ENCODE measurements at regions not wholly inside any gene's neighbourhood (a gene's known extent, or its start where the extent isn't known, plus 50 kb on each side); places are given as distances from the start of the nearest gene placed in this dataset.

DNA sequence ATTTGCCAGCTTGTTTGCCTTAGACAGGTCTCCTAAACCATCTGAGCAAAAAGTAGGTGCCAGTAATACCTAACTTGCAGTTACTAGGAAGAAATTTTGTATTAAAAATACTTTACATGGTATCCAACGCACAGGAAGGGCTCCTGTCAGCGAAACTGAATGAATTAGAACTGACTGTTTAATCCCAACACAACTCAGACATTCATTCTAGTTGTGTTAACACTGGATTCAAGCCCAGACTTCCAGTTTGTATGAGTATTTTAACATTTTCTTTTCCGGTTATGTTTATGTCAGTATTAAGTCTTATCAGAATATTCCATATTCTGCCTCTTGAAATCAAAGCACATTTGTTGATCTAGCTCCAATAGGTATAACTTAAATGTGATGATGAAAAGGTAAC lies 82.0 kb upstream of the SOX2 start:
- Histone ChIP-seq H3K27ac (ENCODE audit: low read depth, low read length) (no peak overlapping the region), H3K9ac (ENCODE audit: low read length) (no peak overlapping the region), H3K9me2 (replicated peaks; ENCODE audit: insufficient read depth, low read length) (no peaks in the 10 kb centered on the region), H3K36me3 (ENCODE audit: low read length) (no peaks in the 10 kb centered on the region), H3K79me2 (ENCODE audit: insufficient read depth, low read length) (no peaks in the 10 kb centered on the region), H3K27me3 (ENCODE audit: low read length) (no peaks in the 10 kb centered on the region), H4K20me1 (ENCODE audit: low read depth, low read length) (no peaks in the 10 kb centered on the region), H3K9me3 (ENCODE audit: insufficient read depth, low read length) (no peaks in the 10 kb centered on the region), H2AFZ (ENCODE audit: low read depth, low read length, severe bottlenecking) (no peak overlapping the region), H3K4me3 (ENCODE audit: insufficient read depth, low read length, poor library complexity, severe bottlenecking) (no peak overlapping the region), H3F3A (ENCODE audit: insufficient read depth) (no peaks in the 10 kb centered on the region), H3K4me2 (ENCODE audit: low read depth, low read length, poor library complexity, severe bottlenecking) (no peak overlapping the region)
- TF ChIP-seq EZH2phosphoT487 (conservative IDR thresholded peaks at IDR 0.05; ENCODE audit: low read length) = no peak
- TF ChIP-seq, protein P1, sequence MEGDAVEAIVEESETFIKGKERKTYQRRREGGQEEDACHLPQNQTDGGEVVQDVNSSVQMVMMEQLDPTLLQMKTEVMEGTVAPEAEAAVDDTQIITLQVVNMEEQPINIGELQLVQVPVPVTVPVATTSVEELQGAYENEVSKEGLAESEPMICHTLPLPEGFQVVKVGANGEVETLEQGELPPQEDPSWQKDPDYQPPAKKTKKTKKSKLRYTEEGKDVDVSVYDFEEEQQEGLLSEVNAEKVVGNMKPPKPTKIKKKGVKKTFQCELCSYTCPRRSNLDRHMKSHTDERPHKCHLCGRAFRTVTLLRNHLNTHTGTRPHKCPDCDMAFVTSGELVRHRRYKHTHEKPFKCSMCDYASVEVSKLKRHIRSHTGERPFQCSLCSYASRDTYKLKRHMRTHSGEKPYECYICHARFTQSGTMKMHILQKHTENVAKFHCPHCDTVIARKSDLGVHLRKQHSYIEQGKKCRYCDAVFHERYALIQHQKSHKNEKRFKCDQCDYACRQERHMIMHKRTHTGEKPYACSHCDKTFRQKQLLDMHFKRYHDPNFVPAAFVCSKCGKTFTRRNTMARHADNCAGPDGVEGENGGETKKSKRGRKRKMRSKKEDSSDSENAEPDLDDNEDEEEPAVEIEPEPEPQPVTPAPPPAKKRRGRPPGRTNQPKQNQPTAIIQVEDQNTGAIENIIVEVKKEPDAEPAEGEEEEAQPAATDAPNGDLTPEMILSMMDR (IDR thresholded peaks at IDR 0.05; ENCODE audit: insufficient read depth, low read length, poor library complexity, severe bottlenecking) = no peak

DNA sequence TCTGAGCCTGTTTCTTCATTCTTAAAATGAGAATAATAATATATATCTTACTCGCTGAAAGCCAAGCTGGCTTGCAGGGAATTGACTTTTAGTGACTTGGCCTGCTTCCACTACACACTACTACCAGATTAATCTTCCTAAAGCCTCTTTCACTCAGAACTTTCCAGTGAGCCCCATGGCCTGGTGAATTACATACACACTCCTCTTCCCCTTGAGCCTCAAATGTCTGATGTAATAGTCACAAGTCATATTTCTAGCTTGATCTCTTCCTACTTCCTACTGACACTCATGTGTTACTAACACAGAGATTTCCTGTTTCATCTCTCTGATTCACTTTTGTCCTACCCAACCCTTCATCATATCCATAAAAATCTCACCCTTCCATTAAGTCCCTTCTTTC lies 82.7 kb upstream of the SOX2 start:
- H3K9ac ChIP-seq (ENCODE audit: low read length) = no peak overlapping the region
- H3K36me3 ChIP-seq (ENCODE audit: low read length) = no peaks in the 10 kb centered on the region
- H3K4me2 ChIP-seq (ENCODE audit: low read depth, low read length, poor library complexity, severe bottlenecking) = no peak overlapping the region
- no peak for TF ChIP-seq EZH2phosphoT487 (conservative IDR thresholded peaks at IDR 0.05; ENCODE audit: low read length)
- TF ChIP-seq, protein P1 (IDR thresholded peaks at IDR 0.05; ENCODE audit: insufficient read depth, low read length, poor library complexity, severe bottlenecking) = no peak
- H3K27me3 ChIP-seq (ENCODE audit: low read length) = no peaks in the 10 kb centered on the region
- H3K9me2 ChIP-seq (replicated peaks; ENCODE audit: insufficient read depth, low read length) = no peaks in the 10 kb centered on the region
- H3F3A ChIP-seq (ENCODE audit: insufficient read depth) = no peaks in the 10 kb centered on the region
- no peaks in the 10 kb centered on the region for H3K9me3 ChIP-seq (ENCODE audit: insufficient read depth, low read length)
- no peak overlapping the region for H3K27ac ChIP-seq (ENCODE audit: low read depth, low read length)
- no peak overlapping the region for H2AFZ ChIP-seq (ENCODE audit: low read depth, low read length, severe bottlenecking)
- H3K79me2 ChIP-seq (ENCODE audit: insufficient read depth, low read length) = no peaks in the 10 kb centered on the region
- H3K4me3 ChIP-seq (ENCODE audit: insufficient read depth, low read length, poor library complexity, severe bottlenecking) = no peak overlapping the region
- no peaks in the 10 kb centered on the region for H4K20me1 ChIP-seq (ENCODE audit: low read depth, low read length)

DNA sequence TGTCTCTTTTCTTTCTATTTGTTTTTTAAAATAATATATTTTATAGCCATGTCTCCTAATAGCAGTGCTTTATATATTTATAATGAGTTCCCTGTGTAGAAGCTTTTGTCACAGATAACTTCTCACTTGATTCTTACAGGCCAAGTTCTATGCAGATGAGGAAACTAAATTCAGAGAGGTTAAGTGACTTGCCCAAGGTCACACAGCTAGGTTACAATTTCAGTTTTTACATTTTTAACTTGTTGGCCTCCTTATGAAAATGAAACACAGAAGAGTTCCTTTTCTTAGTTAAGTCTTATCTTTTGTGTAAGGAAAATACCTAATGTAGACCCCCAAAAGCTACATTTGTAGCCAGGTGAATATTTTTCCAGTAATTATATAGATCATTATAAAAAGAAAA lies 83.3 kb upstream of the SOX2 start:
- no peak overlapping the region for H3K9ac ChIP-seq (ENCODE audit: low read length)
- no peaks in the 10 kb centered on the region for H3K36me3 ChIP-seq (ENCODE audit: low read length)
- no peak overlapping the region for H3K4me3 ChIP-seq (ENCODE audit: insufficient read depth, low read length, poor library complexity, severe bottlenecking)
- no peaks in the 10 kb centered on the region for H3K9me3 ChIP-seq (ENCODE audit: insufficient read depth, low read length)
- no peaks in the 10 kb centered on the region for H3K79me2 ChIP-seq (ENCODE audit: insufficient read depth, low read length)
- no peaks in the 10 kb centered on the region for H3F3A ChIP-seq (ENCODE audit: insufficient read depth)
- no peaks in the 10 kb centered on the region for H3K27me3 ChIP-seq (ENCODE audit: low read length)
- H3K4me2 ChIP-seq (ENCODE audit: low read depth, low read length, poor library complexity, severe bottlenecking) = no peak overlapping the region
- no peaks in the 10 kb centered on the region for H3K9me2 ChIP-seq (replicated peaks; ENCODE audit: insufficient read depth, low read length)
- TF ChIP-seq, protein P1 (IDR thresholded peaks at IDR 0.05; ENCODE audit: insufficient read depth, low read length, poor library complexity, severe bottlenecking) = no peak
- no peak for TF ChIP-seq EZH2phosphoT487 (conservative IDR thresholded peaks at IDR 0.05; ENCODE audit: low read length)
- H2AFZ ChIP-seq (ENCODE audit: low read depth, low read length, severe bottlenecking) = no peak overlapping the region
- H4K20me1 ChIP-seq (ENCODE audit: low read depth, low read length) = no peaks in the 10 kb centered on the region
- no peak overlapping the region for H3K27ac ChIP-seq (ENCODE audit: low read depth, low read length)

DNA sequence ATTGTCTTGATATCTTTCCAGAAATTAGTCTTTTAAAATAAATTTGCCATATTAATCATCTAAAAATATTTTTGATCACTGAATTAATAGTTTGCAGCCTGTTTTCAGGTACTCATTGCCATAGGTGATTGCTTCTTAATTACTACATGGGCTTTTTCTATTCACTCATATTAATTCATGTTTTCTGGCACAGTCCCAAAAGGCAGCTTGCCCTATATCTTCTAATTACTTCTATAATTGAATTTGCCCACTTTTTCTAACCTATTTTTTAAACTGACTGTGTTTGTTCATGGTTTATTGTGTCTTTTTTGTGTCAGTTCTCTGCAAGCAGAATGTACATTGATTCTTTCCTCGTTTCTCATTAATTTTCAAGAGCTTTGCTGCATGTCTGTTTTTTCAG lies 85.7 kb upstream of the SOX2 start:
- Histone ChIP-seq H3F3A (ENCODE audit: insufficient read depth) (no peaks in the 10 kb centered on the region), H3K9me2 (replicated peaks; ENCODE audit: insufficient read depth, low read length) (no peaks in the 10 kb centered on the region), H3K36me3 (ENCODE audit: low read length) (no peaks in the 10 kb centered on the region), H3K4me3 (ENCODE audit: insufficient read depth, low read length, poor library complexity, severe bottlenecking) (no peak overlapping the region), H3K27me3 (ENCODE audit: low read length) (no peaks in the 10 kb centered on the region), H3K9me3 (ENCODE audit: insufficient read depth, low read length) (no peaks in the 10 kb centered on the region), H3K9ac (ENCODE audit: low read length) (no peak overlapping the region), H3K4me2 (ENCODE audit: low read depth, low read length, poor library complexity, severe bottlenecking) (no peak overlapping the region), H3K79me2 (ENCODE audit: insufficient read depth, low read length) (no peaks in the 10 kb centered on the region), H3K27ac (ENCODE audit: low read depth, low read length) (no peak overlapping the region), H2AFZ (ENCODE audit: low read depth, low read length, severe bottlenecking) (no peak overlapping the region), H4K20me1 (ENCODE audit: low read depth, low read length) (no peaks in the 10 kb centered on the region)
- TF ChIP-seq, protein P1 (IDR thresholded peaks at IDR 0.05; ENCODE audit: insufficient read depth, low read length, poor library complexity, severe bottlenecking) = no peak
- TF ChIP-seq EZH2phosphoT487 (conservative IDR thresholded peaks at IDR 0.05; ENCODE audit: low read length) = no peak

Data from SU-DHL-6 (cell line).